ENCODE measurements at regions not wholly inside any gene's neighbourhood (a gene's known extent, or its start where the extent isn't known, plus 50 kb on each side); places are given as distances from the start of the nearest gene placed in this dataset.

DNA sequence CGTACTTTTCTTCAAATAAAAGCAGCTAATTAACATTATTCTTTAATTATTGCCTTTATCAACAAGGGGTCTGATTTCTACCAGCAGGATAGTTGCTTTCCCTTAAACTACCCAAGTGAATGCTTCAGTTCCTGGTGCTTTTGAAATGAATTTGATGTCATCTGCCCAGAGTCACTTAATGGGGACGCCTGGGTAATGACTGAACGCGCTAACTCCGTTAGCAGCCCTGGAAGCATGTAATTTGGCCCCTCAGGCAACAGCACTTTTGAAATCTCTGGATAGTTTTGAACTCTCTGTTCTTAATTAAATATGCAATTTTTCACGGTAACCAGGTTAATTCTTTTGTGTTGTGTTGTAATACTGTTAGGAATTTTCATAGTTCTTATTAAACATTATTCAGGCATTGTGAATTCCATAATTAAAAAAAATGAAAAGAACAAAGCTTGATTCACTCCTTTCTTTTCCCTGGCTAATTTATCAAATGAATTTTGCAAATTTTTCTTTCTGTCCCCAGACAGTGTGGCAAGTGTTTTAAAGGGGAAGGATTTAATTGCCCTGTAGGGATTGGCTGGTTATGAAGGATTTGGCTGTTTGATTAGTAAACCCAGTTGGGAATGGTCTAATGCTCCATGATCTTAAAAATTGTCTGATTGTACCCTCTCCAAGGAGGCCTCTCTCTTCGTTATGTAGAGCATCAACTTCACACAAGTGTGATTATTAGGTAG lies 137.5 kb upstream of the MYL2 start:
- no peaks in the 10 kb centered on the region for H4K20me1 ChIP-seq (ENCODE audit: insufficient read depth)
- TF ChIP-seq CTCF (conservative IDR thresholded peaks at IDR 0.05; ENCODE audit: low read depth, low read length) = no peak
- H3K27ac ChIP-seq = no peak overlapping the region
- no peak overlapping the region for H3K9ac ChIP-seq
- H2AFZ ChIP-seq (ENCODE audit: low read depth) = no peak overlapping the region
- H3K4me3 ChIP-seq (IDR thresholded peaks at IDR 0.05; ENCODE audit: insufficient read depth, low read depth, low read length) = no peak overlapping the region
- no peaks in the 10 kb centered on the region for H3K27me3 ChIP-seq (ENCODE audit: insufficient read depth, low read depth)
- no peaks in the 10 kb centered on the region for H3K79me2 ChIP-seq (ENCODE audit: insufficient read depth, low read depth)
- H3K36me3 ChIP-seq (ENCODE audit: insufficient read depth) = no peaks in the 10 kb centered on the region
- H3K4me2 ChIP-seq = no peak overlapping the region
- no peaks in the 10 kb centered on the region for H3K4me1 ChIP-seq (ENCODE audit: low read depth, poor library complexity, severe bottlenecking)

DNA sequence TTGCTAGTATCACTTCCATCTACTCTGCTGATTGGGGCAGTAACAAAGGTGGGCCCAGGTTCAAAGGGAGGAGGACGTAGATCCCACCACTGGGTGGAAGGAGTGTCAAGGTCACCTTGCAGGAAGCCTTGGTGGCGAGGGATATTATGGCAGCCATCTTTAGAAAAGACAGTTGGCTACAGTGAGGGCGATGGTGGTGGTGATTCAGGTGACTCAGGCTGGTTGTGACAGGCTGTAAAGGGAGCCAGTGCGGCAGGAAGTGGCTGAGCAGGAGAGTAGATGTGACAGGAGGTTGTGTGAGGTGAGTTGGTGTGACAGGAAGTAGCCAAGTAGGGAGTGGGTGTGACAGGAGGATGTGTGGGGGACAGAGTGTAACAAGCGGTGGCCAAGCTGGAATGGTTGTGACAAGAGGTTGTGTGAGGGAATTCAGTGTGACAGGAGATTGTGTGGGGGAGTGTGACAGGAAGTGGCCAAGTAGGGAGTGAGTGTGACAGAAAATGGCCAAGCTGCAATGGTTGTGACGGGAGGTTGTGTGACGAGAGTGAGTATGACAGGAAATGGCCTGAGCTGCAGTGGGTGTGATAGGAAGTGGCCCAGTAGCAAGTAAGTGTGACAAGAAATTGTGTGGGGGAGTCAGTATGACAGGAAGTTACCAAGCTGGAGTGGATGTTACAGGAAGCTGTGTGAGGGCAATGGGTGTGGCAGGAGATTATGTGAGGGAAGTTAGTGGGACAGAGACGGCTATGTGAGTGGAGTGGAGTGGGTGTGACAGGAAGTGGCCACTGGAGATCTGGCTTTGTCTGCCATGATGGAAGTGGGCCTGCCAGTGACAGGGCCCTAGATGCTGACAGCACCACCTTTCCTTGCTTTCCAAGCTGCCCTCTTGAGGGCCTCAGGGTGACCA lies 136.5 kb upstream of the MYL2 start:
- Histone ChIP-seq H3K27ac (no peak overlapping the region), H3K27me3 (ENCODE audit: insufficient read depth, low read depth) (no peaks in the 10 kb centered on the region), H3K4me3 (IDR thresholded peaks at IDR 0.05; ENCODE audit: insufficient read depth, low read depth, low read length) (no peak overlapping the region), H3K79me2 (ENCODE audit: insufficient read depth, low read depth) (no peaks in the 10 kb centered on the region), H4K20me1 (ENCODE audit: insufficient read depth) (no peaks in the 10 kb centered on the region), H3K9ac (no peak overlapping the region), H3K4me1 (ENCODE audit: low read depth, poor library complexity, severe bottlenecking) (no peaks in the 10 kb centered on the region), H2AFZ (ENCODE audit: low read depth) (no peak overlapping the region), H3K4me2 (no peak overlapping the region), H3K36me3 (ENCODE audit: insufficient read depth) (no peaks in the 10 kb centered on the region)
- TF ChIP-seq CTCF (conservative IDR thresholded peaks at IDR 0.05; ENCODE audit: low read depth, low read length) = no peak

- TF ChIP-seq CTCF (conservative IDR thresholded peaks at IDR 0.05; ENCODE audit: low read depth, low read length) = no peak
- H3K4me2 ChIP-seq = no peak overlapping the region
- no peak overlapping the region for H3K27ac ChIP-seq
- no peaks in the 10 kb centered on the region for H4K20me1 ChIP-seq (ENCODE audit: insufficient read depth)
- H3K4me3 ChIP-seq (IDR thresholded peaks at IDR 0.05; ENCODE audit: insufficient read depth, low read depth, low read length) = no peak overlapping the region
- no peak overlapping the region for H2AFZ ChIP-seq (ENCODE audit: low read depth)
- no peaks in the 10 kb centered on the region for H3K27me3 ChIP-seq (ENCODE audit: insufficient read depth, low read depth)
- H3K36me3 ChIP-seq (ENCODE audit: insufficient read depth) = no peaks in the 10 kb centered on the region
- no peaks in the 10 kb centered on the region for H3K4me1 ChIP-seq (ENCODE audit: low read depth, poor library complexity, severe bottlenecking)
- H3K79me2 ChIP-seq (ENCODE audit: insufficient read depth, low read depth) = no peaks in the 10 kb centered on the region
- H3K9ac ChIP-seq = no peak overlapping the region
These were observed 135.0 kb upstream of the MYL2 start for GRCh38 chr12:111055181-111055880.

DNA sequence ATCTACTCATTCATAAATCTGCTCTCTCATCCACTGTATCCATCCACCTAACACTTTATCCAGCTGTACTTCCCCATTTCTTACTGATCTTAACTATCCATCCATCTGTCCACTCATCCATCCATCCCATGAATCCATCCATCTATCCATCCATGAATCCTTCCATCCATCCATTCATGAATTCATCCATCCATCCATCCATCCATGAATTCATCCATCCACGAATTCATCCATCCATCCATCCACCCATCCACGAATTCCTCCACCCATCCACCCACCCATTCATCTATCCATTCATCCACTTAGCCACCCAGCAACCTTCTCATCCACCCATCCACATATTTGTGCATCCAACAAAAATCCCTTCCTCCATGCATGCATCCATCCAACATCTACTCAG lies 128.6 kb upstream of the MYL2 start:
- no peak for TF ChIP-seq CTCF (conservative IDR thresholded peaks at IDR 0.05; ENCODE audit: low read depth, low read length)
- H3K9ac ChIP-seq = no peak overlapping the region
- H2AFZ ChIP-seq (ENCODE audit: low read depth) = no peak overlapping the region
- no peak overlapping the region for H3K4me3 ChIP-seq (IDR thresholded peaks at IDR 0.05; ENCODE audit: insufficient read depth, low read depth, low read length)
- no peaks in the 10 kb centered on the region for H4K20me1 ChIP-seq (ENCODE audit: insufficient read depth)
- no peaks in the 10 kb centered on the region for H3K79me2 ChIP-seq (ENCODE audit: insufficient read depth, low read depth)
- H3K27me3 ChIP-seq (ENCODE audit: insufficient read depth, low read depth) = no peaks in the 10 kb centered on the region
- H3K4me2 ChIP-seq = no peak overlapping the region
- H3K4me1 ChIP-seq (ENCODE audit: low read depth, poor library complexity, severe bottlenecking) = no peaks in the 10 kb centered on the region
- no peaks in the 10 kb centered on the region for H3K36me3 ChIP-seq (ENCODE audit: insufficient read depth)
- H3K27ac ChIP-seq = no peak overlapping the region
